Activated CD8-positive, alpha-beta T cell treated with anti-CD3 and anti-CD28 coated beads, Interleukin-2, amount 10 ng/mL, durations not matched to agents 7 days and 5 days (primary cell): ENCODE measurements at regions not wholly inside any gene's neighbourhood (a gene's known extent, or its start where the extent isn't known, plus 50 kb on each side); places are given as distances from the start of the nearest gene placed in this dataset.
A peak's percentile ranks its signal among the peaks of the same experiment; 100 is the strongest.

Experiments
- ATAC-seq: fragments of 150-1000 bp; cut with Tn5 transposase; one replicate; pipeline ENCODE4 v1.10.0; 2021; ENCODE audit warnings: moderate library complexity
- CTCF ChIA-PET: fragments of 350-600 bp; sonication (Branson Sonifier 250); formaldehyde crosslinking; loops from one replicate; lab custom pipeline; 2021; ENCODE audit warnings: antibody characterized with exemption; lab: Charles Lee
- POLR2A ChIA-PET: fragments of 350-600 bp; sonication (Branson Sonifier 250); formaldehyde crosslinking; loops from one replicate; lab custom pipeline; 2021; ENCODE audit warnings: antibody characterized with exemption; lab: Charles Lee
- DNase-seq: peaks from one replicate; pipeline ENCODE4 v3.0.0-alpha.2; 2020
- H3K27ac Mint-ChIP-seq: one replicate; pipeline ENCODE4 v1.8.0; 2021; ENCODE audit warnings: mild to moderate bottlenecking, mixed read lengths
- H3K27me3 Mint-ChIP-seq: one replicate; pipeline ENCODE4 v1.8.0; 2021; ENCODE audit warnings: low read depth, mixed read lengths
- H3K36me3 Mint-ChIP-seq: one replicate; pipeline ENCODE4 v1.8.0; 2021; ENCODE audit warnings: low read depth, mixed read lengths
- H3K4me1 Mint-ChIP-seq: one replicate; pipeline ENCODE4 v1.8.0; 2021; ENCODE audit warnings: low read depth, mixed read lengths
- H3K4me3 Mint-ChIP-seq: one replicate; pipeline ENCODE4 v1.8.0; 2021; ENCODE audit warnings: mild to moderate bottlenecking, mixed read lengths
- H3K9me3 Mint-ChIP-seq: one replicate; pipeline ENCODE4 v1.8.0; 2022; ENCODE audit warnings: mixed read lengths; ENCODE audit not compliant: insufficient read depth

GRCh38 chr16:13856811-13857511, 63.0 kb upstream of the ERCC4 start:
- no peak for DNase-seq
- H3K9me3 Mint-ChIP-seq = no peaks in the 10 kb centered on the region
- H3K27me3 Mint-ChIP-seq = peaks cover 3% of the 10 kb centered on the region
- H3K36me3 Mint-ChIP-seq = no peaks in the 10 kb centered on the region
- ChIA-PET CTCF (no interaction called here), POLR2A (no interaction called here)
- H3K4me1 Mint-ChIP-seq = no peaks in the 10 kb centered on the region
- no peak overlapping the region for H3K4me3 Mint-ChIP-seq
- H3K27ac Mint-ChIP-seq = no peak overlapping the region
- ATAC-seq = no peak

- no peak for DNase-seq
- ChIA-PET CTCF (no interaction called here), POLR2A (interaction anchor here (0.9 kb wide), 1 partner anchor 20 kb away, joined by 3 read pairs; no protein-coding TSS in a partner anchor)
Observed at GRCh38 chr16:13858873-13859580, 60.9 kb upstream of the ERCC4 start.

GRCh38 chr16:13863075-13863765, 56.7 kb upstream of the ERCC4 start:
- Mint-ChIP-seq H3K27ac (no peak overlapping the region), H3K36me3 (no peaks in the 10 kb centered on the region), H3K27me3 (peaks cover 6% of the 10 kb centered on the region), H3K9me3 (no peaks in the 10 kb centered on the region), H3K4me3 (no peak overlapping the region), H3K4me1 (no peaks in the 10 kb centered on the region)
- no peak for ATAC-seq
- ChIA-PET POLR2A (no interaction called here), CTCF (no interaction called here)
- DNase-seq = no peak

More at GRCh38 chr16:13858873-13859580, 60.9 kb upstream of the ERCC4 start:
- H3K4me1 Mint-ChIP-seq = no peaks in the 10 kb centered on the region
- H3K9me3 Mint-ChIP-seq = no peaks in the 10 kb centered on the region
- H3K4me3 Mint-ChIP-seq = no peak overlapping the region
- H3K36me3 Mint-ChIP-seq = no peaks in the 10 kb centered on the region
- H3K27me3 Mint-ChIP-seq = peaks cover 5% of the 10 kb centered on the region
- ATAC-seq = no peak
- no peak overlapping the region for H3K27ac Mint-ChIP-seq

- ATAC-seq (no peak), DNase-seq (no peak)
- Mint-ChIP-seq H3K4me3 (no peak overlapping the region), H3K27ac (no peak overlapping the region), H3K9me3 (no peaks in the 10 kb centered on the region), H3K4me1 (no peaks in the 10 kb centered on the region), H3K36me3 (no peaks in the 10 kb centered on the region), H3K27me3 (peaks cover 6% of the 10 kb centered on the region)
- POLR2A ChIA-PET = no interaction called here
- CTCF ChIA-PET = interaction anchor here (1.4 kb wide), 1 partner anchor 55 kb away, joined by 10 read pairs; the partner anchor contains the start of gene ERCC4
Observed at GRCh38 chr16:13864689-13865088, 55.3 kb upstream of the ERCC4 start.

GRCh38 chr16:13866073-13866472, 53.9 kb upstream of the ERCC4 start:
- Mint-ChIP-seq H3K9me3 (no peaks in the 10 kb centered on the region), H3K4me1 (no peaks in the 10 kb centered on the region), H3K27me3 (peaks cover 6% of the 10 kb centered on the region), H3K27ac (no peak overlapping the region), H3K36me3 (no peaks in the 10 kb centered on the region), H3K4me3 (no peak overlapping the region)
- ChIA-PET POLR2A (no interaction called here), CTCF (interaction anchor here (0.6 to 1.1 kb wide), 2 partner anchors 10 to 54 kb away, joined by 3 to 6 read pairs; partner anchors contain the start of gene ERCC4)
- peak; percentile 49 for DNase-seq
- ATAC-seq = no peak
